NB4 (cell line): ENCODE measurements at regions not wholly inside any gene's neighbourhood (a gene's known extent, or its start where the extent isn't known, plus 50 kb on each side); places are given as distances from the start of the nearest gene placed in this dataset.
A peak's percentile ranks its signal among the peaks of the same experiment; 100 is the strongest.

Experiments used
- DNase-seq: peaks from one replicate; pipeline ENCODE4 v3.0.0; 2010; ENCODE audit warnings: low read depth
- H3K4me3 ChIP-seq: one replicate; pipeline ENCODE4 v1.5.1; 2011; ENCODE audit warnings: mild to moderate bottlenecking, low read depth, low read length, moderate library complexity
- CTCF ChIP-seq: IDR thresholded peaks from one replicate; pipeline ENCODE4 v1.5.1; 2012; ENCODE audit warnings: low read depth, low read length
- MAX ChIP-seq: IDR thresholded peaks from 2 replicates; pipeline ENCODE4 v1.6.1; 2011; ENCODE audit warnings: low read depth, low read length
- MYC ChIP-seq: IDR thresholded peaks from 2 replicates; pipeline ENCODE4 v1.6.1; 2011; ENCODE audit warnings: low read depth, low read length
- POLR2A ChIP-seq: IDR thresholded peaks from 2 replicates; pipeline ENCODE4 v1.6.1; 2011; ENCODE audit warnings: mild to moderate bottlenecking; ENCODE audit not compliant: insufficient read length; ENCODE audit errors: extremely low read depth

GRCh38 chr6:153216789-153217188 lies 85.7 kb upstream of the RGS17 start:
- TF ChIP-seq POLR2A: no peak
- TF ChIP-seq MYC: no peak
- no peak overlapping the region for H3K4me3 ChIP-seq
- DNase-seq: no peak

- TF ChIP-seq MAX (no peak), MYC (no peak), CTCF (no peak), POLR2A (no peak)
- H3K4me3 ChIP-seq: no peak overlapping the region
- DNase-seq: no peak
These were observed 84.2 kb upstream of the RGS17 start for GRCh38 chr6:153215242-153215641.

GRCh38 chr6:153214436-153214835 lies 83.4 kb upstream of the RGS17 start:
- TF ChIP-seq POLR2A: no peak
- no peak overlapping the region for H3K4me3 ChIP-seq
- DNase-seq: no peak

GRCh38 chr6:153210083-153210482 lies 79.0 kb upstream of the RGS17 start:
- H3K4me3 ChIP-seq: no peak overlapping the region
- peak; percentile 20 for DNase-seq
- no peak for TF ChIP-seq MYC
- TF ChIP-seq MAX: no peak
- no peak for TF ChIP-seq CTCF
- no peak for TF ChIP-seq POLR2A

GRCh38 chr6:153208706-153209105 lies 77.6 kb upstream of the RGS17 start:
- TF ChIP-seq MYC: no peak
- no peak for TF ChIP-seq POLR2A
- no peak for TF ChIP-seq CTCF
- no peak for TF ChIP-seq MAX
- no peak for DNase-seq
- no peak overlapping the region for H3K4me3 ChIP-seq

- no peak overlapping the region for H3K4me3 ChIP-seq
- DNase-seq: no peak
- TF ChIP-seq MYC (no peak), POLR2A (no peak), CTCF (no peak), MAX (no peak)
These were observed 76.5 kb upstream of the RGS17 start for GRCh38 chr6:153207617-153208016.

GRCh38 chr6:153207006-153207405 lies 75.9 kb upstream of the RGS17 start:
- no peak for DNase-seq
- TF ChIP-seq MYC: no peak
- no peak for TF ChIP-seq CTCF
- no peak for TF ChIP-seq POLR2A
- no peak for TF ChIP-seq MAX

More at GRCh38 chr6:153207006-153207405, 75.9 kb upstream of the RGS17 start:
- no peak overlapping the region for H3K4me3 ChIP-seq
